H9 (cell line): ENCODE measurements at regions not wholly inside any gene's neighbourhood (a gene's known extent, or its start where the extent isn't known, plus 50 kb on each side); places are given as distances from the start of the nearest gene placed in this dataset.

Experiments
- DNase-seq: peaks from one replicate; pipeline ENCODE4 v3.0.0-alpha.2; 2017
- H2AFZ ChIP-seq: one replicate; pipeline ENCODE4 v1.6.1; 2013; ENCODE audit warnings: mild to moderate bottlenecking, low read length, control low read depth, moderate library complexity
- H2AK5ac ChIP-seq: 2 replicates; pipeline ENCODE4 v1.6.1; 2013; ENCODE audit warnings: low read length, control low read depth, mixed read lengths; ENCODE audit not compliant: insufficient read length
- H2BK120ac ChIP-seq: one replicate; pipeline ENCODE4 v1.6.1; 2013; ENCODE audit warnings: low read depth, mild to moderate bottlenecking, low read length, control low read depth, inconsistent platforms; ENCODE audit not compliant: poor library complexity, severe bottlenecking
- H2BK12ac ChIP-seq: 2 replicates; pipeline ENCODE4 v1.6.1; 2013; ENCODE audit warnings: low read length, control low read depth, mixed read lengths, low read depth; ENCODE audit not compliant: insufficient read length
- H2BK15ac ChIP-seq: 2 replicates; pipeline ENCODE4 v1.6.1; 2013; ENCODE audit warnings: low read depth, low read length, control low read depth
- H2BK20ac ChIP-seq: one replicate; pipeline ENCODE4 v1.6.1; 2013; ENCODE audit warnings: low read depth, mild to moderate bottlenecking, low read length, control low read depth, inconsistent platforms; ENCODE audit not compliant: poor library complexity, severe bottlenecking
- H2BK5ac ChIP-seq: 2 replicates; pipeline ENCODE4 v1.6.1; 2013; ENCODE audit warnings: low read length, control low read depth, mixed read lengths; ENCODE audit not compliant: insufficient read length
- H3K14ac ChIP-seq: 2 replicates; pipeline ENCODE4 v1.6.1; 2013; ENCODE audit warnings: low read length, control low read depth; ENCODE audit not compliant: insufficient read depth
- H3K18ac ChIP-seq: 2 replicates; pipeline ENCODE4 v1.6.1; 2013; ENCODE audit warnings: low read depth, mild to moderate bottlenecking, mixed read lengths, low read length, control low read depth; ENCODE audit not compliant: insufficient read length
- H3K23ac ChIP-seq: 2 replicates; pipeline ENCODE4 v1.6.1; 2013; ENCODE audit warnings: low read length, control low read depth, mixed read lengths, low read depth; ENCODE audit not compliant: insufficient read length
- H3K23me2 ChIP-seq: 2 replicates; pipeline ENCODE4 v1.6.1; 2013; ENCODE audit warnings: low read depth, mild to moderate bottlenecking, mixed read lengths, low read length, control low read depth; ENCODE audit not compliant: insufficient read length, poor library complexity, severe bottlenecking
- H3K27ac ChIP-seq: 2 replicates; pipeline ENCODE4 v1.5.1; 2013; ENCODE audit warnings: low read length, control low read depth, mixed read lengths, low read depth; ENCODE audit not compliant: insufficient read length
- H3K27me3 ChIP-seq: 2 replicates; pipeline ENCODE4 v1.6.1; 2013; ENCODE audit warnings: low read length, control low read depth, inconsistent platforms; ENCODE audit not compliant: insufficient read depth
- H3K4ac ChIP-seq: 2 replicates; pipeline ENCODE4 v1.6.1; 2013; ENCODE audit warnings: low read depth, mild to moderate bottlenecking, control low read depth, inconsistent platforms, low read length, moderate library complexity
- H3K4me1 ChIP-seq: 2 replicates; pipeline ENCODE4 v1.6.1; 2013; ENCODE audit warnings: low read length, control low read depth, inconsistent platforms; ENCODE audit not compliant: insufficient read depth
- H3K4me2 ChIP-seq: 2 replicates; pipeline ENCODE4 v1.6.1; 2013; ENCODE audit warnings: low read length, control low read depth, mixed read lengths; ENCODE audit not compliant: insufficient read length, insufficient read depth
- H3K56ac ChIP-seq: 2 replicates; pipeline ENCODE4 v1.6.1; 2013; ENCODE audit warnings: low read depth, mild to moderate bottlenecking, mixed read lengths, low read length, control low read depth; ENCODE audit not compliant: insufficient read length
- H3K79me1 ChIP-seq: 2 replicates; pipeline ENCODE4 v1.6.1; 2013; ENCODE audit warnings: low read depth, mild to moderate bottlenecking, moderate library complexity, low read length, control low read depth, inconsistent platforms; ENCODE audit not compliant: insufficient read depth, poor library complexity, severe bottlenecking
- H3K79me2 ChIP-seq: 2 replicates; pipeline ENCODE4 v1.6.1; 2013; ENCODE audit warnings: low read length, control low read depth, inconsistent platforms; ENCODE audit not compliant: insufficient read depth
- H3K9ac ChIP-seq: 2 replicates; pipeline ENCODE4 v1.6.1; 2013; ENCODE audit warnings: low read length, control low read depth, mixed read lengths; ENCODE audit not compliant: insufficient read length; ENCODE audit errors: extremely low read depth
- H3K9me3 ChIP-seq: one replicate; pipeline ENCODE4 v1.6.1; 2013; ENCODE audit warnings: low read depth, low read length, inconsistent platforms; ENCODE audit not compliant: control insufficient read depth
- H3T11ph ChIP-seq: one replicate; pipeline ENCODE4 v1.6.1; 2013; ENCODE audit warnings: mild to moderate bottlenecking, low read length, control low read depth, inconsistent platforms
- H4K20me1 ChIP-seq: one replicate; pipeline ENCODE4 v1.6.1; 2013; ENCODE audit not compliant: control insufficient read depth, insufficient read length, insufficient read depth
- H4K5ac ChIP-seq: 2 replicates; pipeline ENCODE4 v1.6.1; 2013; ENCODE audit warnings: low read depth, mild to moderate bottlenecking, mixed read lengths, low read length, control low read depth; ENCODE audit not compliant: insufficient read length
- H4K8ac ChIP-seq: replicated peaks from 2 replicates; pipeline ENCODE4 v1.6.1; 2013; ENCODE audit warnings: low read length, control low read depth, mixed read lengths, low read depth; ENCODE audit not compliant: insufficient read length
- H4K91ac ChIP-seq: 2 replicates; pipeline ENCODE4 v1.6.1; 2013; ENCODE audit warnings: low read depth, mild to moderate bottlenecking, moderate library complexity, mixed read lengths, low read length, control low read depth; ENCODE audit not compliant: insufficient read length
- H3K27ac Mint-ChIP-seq, 3 experiments: 2 replicates in 2 of 3; 3 replicates in 1 of 3; pipeline ENCODE4 v1.8.0; 2020 to 2021; ENCODE audit warnings: mixed read lengths in 3 of 3, mild to moderate bottlenecking in 1 of 3, moderate library complexity in 1 of 3
- H3K27me3 Mint-ChIP-seq: 2 replicates; pipeline ENCODE4 v1.8.0; 2021; ENCODE audit warnings: low read depth, mild to moderate bottlenecking, moderate library complexity, mixed read lengths
- H3K36me3 Mint-ChIP-seq, 3 experiments: 2 replicates in 2 of 3; 3 replicates in 1 of 3; pipeline ENCODE4 v1.8.0; 2020 to 2021; ENCODE audit warnings: low read depth in 3 of 3, mixed read lengths in 3 of 3; ENCODE audit not compliant: insufficient read depth in 1 of 3
- H3K4me1 Mint-ChIP-seq, 2 experiments: 2 replicates each; pipeline ENCODE4 v1.8.0; 2020; ENCODE audit warnings: mixed read lengths in 2 of 2
- H3K4me3 Mint-ChIP-seq, 2 experiments: 2 replicates in 1 of 2; 3 replicates in 1 of 2; pipeline ENCODE4 v1.8.0; 2020 to 2021; ENCODE audit warnings: mild to moderate bottlenecking in 2 of 2, mixed read lengths in 2 of 2, moderate library complexity in 1 of 2
- H3K9me3 Mint-ChIP-seq, 2 experiments: 2 replicates in 1 of 2; 3 replicates in 1 of 2; pipeline ENCODE4 v1.8.0; 2020; ENCODE audit warnings: mild to moderate bottlenecking in 2 of 2, mixed read lengths in 2 of 2, moderate library complexity in 1 of 2
- whole genome bisulfite sequencing: extraction: QIAGEN DNeasy Blood & Tissue Kit; methylation state at CpG from one replicate; pipeline ENCODE4 v1.1.7; 2013; ENCODE audit warnings: missing lambda C conversion rate, low lambda C conversion rate, mixed read lengths; ENCODE audit not compliant: insufficient read length; ENCODE audit errors: extremely low coverage; 5-methylcytosine and 5-hydroxymethylcytosine counted together
- TF ChIP-seq, protein P1 (sequence below): fragments of 200-600 bp; sonication (generic); conservative IDR thresholded peaks from 3 replicates; pipeline ENCODE4 v1.8.0; 2021; ENCODE audit warnings: antibody characterized with exemption, mild to moderate bottlenecking

DNA sequence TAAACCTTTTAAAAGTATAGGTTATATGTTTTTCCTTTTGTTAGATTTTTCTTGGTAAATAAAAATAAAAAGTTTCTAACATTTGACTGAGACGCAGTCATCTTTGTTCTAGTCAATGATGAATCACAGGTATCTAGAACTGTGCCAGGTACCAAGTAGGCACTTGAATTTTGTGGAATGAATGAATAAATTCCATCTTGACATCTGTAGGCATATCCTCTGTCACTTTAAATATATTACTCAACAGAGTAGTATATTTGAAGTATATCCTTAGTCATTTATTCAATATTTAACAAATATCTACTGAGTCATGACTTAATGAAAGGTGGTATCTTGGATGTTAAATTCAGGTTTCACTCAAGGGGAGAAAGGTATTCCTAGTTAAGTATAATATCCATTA is 828.4 kb downstream of the TUSC7 start:
- no peak overlapping the region for H3K14ac ChIP-seq
- no peak overlapping the region for H2BK5ac ChIP-seq
- WGBS: no CpG with 5 or more reads among the region's 1 CpG
- H2AFZ ChIP-seq: no peak overlapping the region
- H4K8ac ChIP-seq: no peak overlapping the region
- H3K4ac ChIP-seq: no peak overlapping the region
- no peaks in the 10 kb centered on the region for H3K79me1 ChIP-seq
- Mint-ChIP-seq H3K4me1 (no peaks in the 10 kb centered on the region), H3K4me3 (no peak overlapping the region), H3K9me3 (peaks cover 6 to 8% of the 10 kb centered on the region in 2 experiments; a peak in 3 of 5 replicates), H3K27me3 (no peaks in the 10 kb centered on the region), H3K36me3 (peaks cover 0 to 2% (median 0%) of the 10 kb centered on the region in 3 experiments; a peak in 2 of 7 replicates), H3K27ac (no peak overlapping the region)
- no peak overlapping the region for H3K9ac ChIP-seq
- no peak overlapping the region for H3K23ac ChIP-seq
- no peak overlapping the region for H4K91ac ChIP-seq
- no peak overlapping the region for H3K18ac ChIP-seq
- no peak overlapping the region for H4K5ac ChIP-seq
- H2BK15ac ChIP-seq: no peak overlapping the region
- DNase-seq: no peak
- no peak overlapping the region for H3K56ac ChIP-seq
- H2BK120ac ChIP-seq: no peak overlapping the region
- no peak overlapping the region for H2BK20ac ChIP-seq
- TF ChIP-seq, protein P1, sequence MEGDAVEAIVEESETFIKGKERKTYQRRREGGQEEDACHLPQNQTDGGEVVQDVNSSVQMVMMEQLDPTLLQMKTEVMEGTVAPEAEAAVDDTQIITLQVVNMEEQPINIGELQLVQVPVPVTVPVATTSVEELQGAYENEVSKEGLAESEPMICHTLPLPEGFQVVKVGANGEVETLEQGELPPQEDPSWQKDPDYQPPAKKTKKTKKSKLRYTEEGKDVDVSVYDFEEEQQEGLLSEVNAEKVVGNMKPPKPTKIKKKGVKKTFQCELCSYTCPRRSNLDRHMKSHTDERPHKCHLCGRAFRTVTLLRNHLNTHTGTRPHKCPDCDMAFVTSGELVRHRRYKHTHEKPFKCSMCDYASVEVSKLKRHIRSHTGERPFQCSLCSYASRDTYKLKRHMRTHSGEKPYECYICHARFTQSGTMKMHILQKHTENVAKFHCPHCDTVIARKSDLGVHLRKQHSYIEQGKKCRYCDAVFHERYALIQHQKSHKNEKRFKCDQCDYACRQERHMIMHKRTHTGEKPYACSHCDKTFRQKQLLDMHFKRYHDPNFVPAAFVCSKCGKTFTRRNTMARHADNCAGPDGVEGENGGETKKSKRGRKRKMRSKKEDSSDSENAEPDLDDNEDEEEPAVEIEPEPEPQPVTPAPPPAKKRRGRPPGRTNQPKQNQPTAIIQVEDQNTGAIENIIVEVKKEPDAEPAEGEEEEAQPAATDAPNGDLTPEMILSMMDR: no peak
- no peak overlapping the region for H3T11ph ChIP-seq
- H3K9me3 ChIP-seq: no peaks in the 10 kb centered on the region
- no peak overlapping the region for H3K4me2 ChIP-seq
- H3K27me3 ChIP-seq: no peaks in the 10 kb centered on the region
- no peaks in the 10 kb centered on the region for H3K79me2 ChIP-seq
- no peak overlapping the region for H2AK5ac ChIP-seq
- no peaks in the 10 kb centered on the region for H3K4me1 ChIP-seq
- no peak overlapping the region for H3K27ac ChIP-seq
- H4K20me1 ChIP-seq: no peaks in the 10 kb centered on the region
- no peak overlapping the region for H2BK12ac ChIP-seq
- no peaks in the 10 kb centered on the region for H3K23me2 ChIP-seq
